CD4-positive, alpha-beta T cell treated with Interleukin-6 for 4 hours (primary cell): ENCODE measurements at regions not wholly inside any gene's neighbourhood (a gene's known extent, or its start where the extent isn't known, plus 50 kb on each side); places are given as distances from the start of the nearest gene placed in this dataset.

Experiments
- DNase-seq: peaks from one replicate; pipeline ENCODE4 v3.0.0-alpha.2; 2020; ENCODE audit warnings: mixed read lengths

DNA sequence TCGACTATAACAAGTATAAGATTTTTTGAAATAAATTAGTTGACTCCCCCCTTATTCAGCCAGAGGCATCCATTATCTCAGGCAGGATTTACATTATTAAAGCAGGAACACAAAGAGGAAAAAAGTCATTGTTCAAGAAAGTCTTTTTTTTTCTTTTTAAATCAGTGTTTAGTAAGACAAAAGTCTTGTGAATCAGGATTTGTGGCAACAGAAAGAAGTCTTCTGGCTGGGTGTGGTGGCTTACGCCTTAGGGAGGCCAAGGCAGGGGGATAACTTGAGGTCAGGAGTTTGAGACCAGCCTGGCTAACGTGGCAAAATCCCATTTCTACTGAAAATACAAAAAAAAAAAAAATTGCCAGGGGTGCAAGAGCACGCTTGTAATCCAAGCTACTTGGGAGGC lies 505.5 kb downstream of the LMO4 start:
- DNase-seq: no peak

- DNase-seq: no peak
Measured at GRCh38 chr1:87834941-87835340, 506.3 kb downstream of the LMO4 start.

DNA sequence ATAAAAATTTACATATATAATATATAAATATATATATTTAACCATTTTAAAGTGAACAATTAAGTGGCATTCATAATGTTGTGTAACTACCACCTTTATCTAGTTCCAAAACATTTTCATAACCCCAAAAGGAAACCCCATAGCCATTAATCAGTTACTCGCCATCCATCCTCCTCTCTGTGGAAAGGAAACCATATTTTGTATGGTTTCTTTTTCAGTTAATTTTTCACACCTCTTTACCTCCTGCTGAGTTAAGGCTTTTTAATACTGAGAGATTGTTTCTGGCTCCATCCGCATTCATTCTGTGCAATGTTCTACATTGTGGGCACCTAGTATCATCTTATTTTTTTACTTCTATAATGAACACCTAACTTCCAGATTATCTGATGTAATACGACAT lies 512.1 kb downstream of the LMO4 start:
- no peak for DNase-seq

- no peak for DNase-seq
Measured at GRCh38 chr1:87841332-87841731, 512.7 kb downstream of the LMO4 start.

- no peak for DNase-seq
Measured at GRCh38 chr1:87842156-87842555, 513.5 kb downstream of the LMO4 start.

GRCh38 chr1:87844251-87844650 lies 515.6 kb downstream of the LMO4 start:
- DNase-seq: no peak

GRCh38 chr1:87851490-87851889 lies 522.8 kb downstream of the LMO4 start:
- DNase-seq: no peak

DNA sequence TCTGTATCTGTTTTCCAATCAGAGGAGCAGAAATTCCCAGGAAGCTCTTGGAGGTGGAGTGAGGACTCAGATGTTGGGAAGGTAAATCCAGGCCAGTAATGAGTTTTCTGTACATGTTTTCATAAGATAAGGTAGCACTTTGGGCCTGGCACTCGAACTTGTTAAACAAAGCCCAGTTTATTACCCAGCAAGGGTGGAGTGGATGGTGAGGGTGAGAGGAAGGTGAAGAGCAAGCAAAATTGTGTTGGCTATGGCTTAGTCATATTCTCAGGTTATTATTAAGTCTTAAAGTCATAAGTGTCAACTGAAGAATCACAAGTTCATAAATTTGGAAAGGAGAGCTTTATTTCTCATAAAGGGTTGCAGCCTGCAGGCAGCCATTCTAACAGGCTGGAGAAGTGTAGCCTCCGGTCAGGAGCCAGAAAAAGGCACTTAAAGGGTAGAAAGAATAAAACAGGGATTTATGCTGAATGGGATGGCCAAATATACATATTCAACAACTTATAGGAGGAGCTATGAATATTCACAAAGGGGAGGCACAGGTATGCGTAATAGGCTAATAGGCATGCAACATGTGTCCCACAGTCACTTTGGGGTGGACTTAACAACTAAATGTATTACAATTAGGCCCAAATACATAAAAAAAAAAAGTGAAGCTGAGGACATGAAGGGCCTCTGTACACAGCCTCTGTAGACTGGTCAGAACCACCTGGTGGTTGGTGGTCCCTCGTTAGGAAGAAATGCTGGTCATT lies 523.9 kb downstream of the LMO4 start:
- DNase-seq: no peak

DNA sequence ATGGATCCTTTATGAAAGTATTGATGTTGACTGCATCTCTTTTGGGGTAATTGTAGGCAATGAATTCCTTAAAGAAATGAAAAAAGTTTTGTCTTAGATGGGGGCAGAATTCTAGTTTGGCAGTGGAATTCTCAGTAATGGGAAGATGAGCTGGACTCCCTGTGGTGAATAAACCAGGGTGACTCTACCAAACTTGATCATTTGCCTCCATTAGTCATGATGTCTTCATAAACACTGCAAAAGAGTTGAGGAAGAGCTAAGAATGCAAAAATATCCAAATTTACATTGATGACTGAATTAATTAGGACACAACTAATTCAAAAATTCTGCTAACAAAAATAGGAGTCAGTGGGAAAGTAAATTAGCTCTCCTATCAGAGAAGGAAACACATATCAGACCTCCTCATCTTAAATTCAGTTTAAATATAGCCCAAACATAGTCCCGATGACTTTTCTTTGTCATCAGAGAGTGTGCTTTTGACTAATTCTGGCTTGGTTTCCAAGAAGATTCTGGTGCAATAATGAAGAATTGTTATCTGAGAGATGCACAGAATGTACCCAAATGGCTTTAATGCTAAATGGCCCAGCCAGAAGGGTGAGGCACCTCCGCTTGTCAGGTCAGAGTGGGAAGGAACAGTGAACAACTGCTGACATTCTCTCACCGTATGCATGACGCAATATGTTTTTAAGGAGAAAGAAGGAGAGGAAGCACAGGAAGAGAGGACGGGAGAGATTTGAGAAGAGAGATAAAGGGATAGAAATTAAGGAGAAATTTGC lies 525.1 kb downstream of the LMO4 start:
- no peak for DNase-seq

- DNase-seq: no peak
Measured at GRCh38 chr1:87863317-87863716, 534.6 kb downstream of the LMO4 start.

- DNase-seq: no peak
Measured at GRCh38 chr1:87864676-87865075, 536.0 kb downstream of the LMO4 start.

DNA sequence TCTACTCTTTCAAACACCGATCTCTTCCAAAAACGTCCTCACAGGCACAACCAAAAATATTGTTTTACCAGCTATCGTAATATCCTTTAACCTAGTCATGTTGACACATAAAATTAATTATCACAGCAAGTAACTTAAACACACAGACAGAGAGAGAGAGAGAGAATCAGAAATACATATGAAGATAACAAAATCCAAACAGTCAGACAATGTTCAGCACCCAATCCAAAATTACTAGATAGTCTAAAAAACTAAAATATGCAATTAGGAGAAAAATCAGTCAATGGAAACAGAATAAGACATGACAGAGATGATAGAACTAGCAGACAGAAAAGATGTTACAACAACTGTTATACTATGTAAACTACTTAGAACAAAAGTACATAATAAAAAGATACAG lies 537.7 kb downstream of the LMO4 start:
- no peak for DNase-seq

- DNase-seq: no peak
Measured at GRCh38 chr1:87867626-87868025, 538.9 kb downstream of the LMO4 start.

- no peak for DNase-seq
Measured at GRCh38 chr1:87869567-87869966, 540.9 kb downstream of the LMO4 start.

- DNase-seq: no peak
Measured at GRCh38 chr1:87872189-87872588, 543.5 kb downstream of the LMO4 start.

- DNase-seq: no peak
Measured at GRCh38 chr1:87872692-87873091, 544.0 kb downstream of the LMO4 start.

GRCh38 chr1:87878873-87879272 lies 550.2 kb downstream of the LMO4 start:
- DNase-seq: no peak

DNA sequence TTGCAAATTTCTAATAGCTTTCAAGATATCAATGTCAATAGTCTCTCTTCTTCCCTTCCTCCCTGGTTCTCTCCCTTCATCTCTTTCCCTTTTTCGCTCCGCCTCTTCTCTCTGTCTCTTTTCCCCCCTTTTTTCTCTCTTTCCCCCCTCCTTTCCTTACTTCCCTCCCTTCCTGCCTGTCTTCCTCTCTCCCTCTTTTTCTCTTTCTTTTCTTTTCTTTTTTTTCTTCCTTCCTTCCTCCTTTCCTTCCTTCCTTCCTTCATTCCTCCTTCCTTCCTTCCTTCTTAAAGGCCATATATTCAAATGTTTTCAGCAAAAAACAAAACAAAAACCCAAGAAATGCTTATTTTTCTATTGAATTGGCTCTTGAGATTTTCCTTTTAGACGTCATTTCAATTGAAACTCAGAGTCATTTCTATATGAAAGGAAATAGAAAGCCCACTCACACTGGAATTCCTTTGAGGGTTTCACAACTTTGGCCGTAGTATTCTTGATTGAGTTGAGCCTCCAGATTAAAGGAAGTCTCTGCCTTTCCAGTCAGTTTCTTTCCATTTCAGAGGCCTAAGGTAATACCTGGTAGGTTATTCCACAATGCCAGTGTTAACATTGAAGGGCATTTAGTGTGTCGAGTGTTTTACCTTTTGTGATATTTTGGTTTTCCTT lies 551.5 kb downstream of the LMO4 start:
- no peak for DNase-seq

GRCh38 chr1:87880764-87881163 lies 552.1 kb downstream of the LMO4 start:
- DNase-seq: no peak

DNA sequence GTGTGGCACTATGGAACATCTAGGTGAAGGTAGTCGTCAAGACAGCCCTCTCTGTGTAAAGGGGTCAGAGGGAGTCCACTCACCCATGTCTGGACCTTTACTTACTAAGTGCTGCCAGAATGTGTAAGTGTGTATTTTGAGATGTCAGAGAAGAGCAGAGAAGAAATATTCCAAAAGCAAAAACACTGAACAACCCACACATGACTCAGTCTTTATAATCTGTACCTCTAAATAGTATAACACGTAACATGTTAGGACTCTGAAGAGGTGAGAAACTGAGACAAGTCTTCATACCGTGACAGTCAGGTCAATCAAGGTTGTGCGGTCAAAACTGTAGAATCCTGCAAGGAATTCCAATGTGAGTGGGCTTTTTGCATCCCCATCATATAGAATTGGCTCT lies 555.2 kb downstream of the LMO4 start:
- no peak for DNase-seq

DNA sequence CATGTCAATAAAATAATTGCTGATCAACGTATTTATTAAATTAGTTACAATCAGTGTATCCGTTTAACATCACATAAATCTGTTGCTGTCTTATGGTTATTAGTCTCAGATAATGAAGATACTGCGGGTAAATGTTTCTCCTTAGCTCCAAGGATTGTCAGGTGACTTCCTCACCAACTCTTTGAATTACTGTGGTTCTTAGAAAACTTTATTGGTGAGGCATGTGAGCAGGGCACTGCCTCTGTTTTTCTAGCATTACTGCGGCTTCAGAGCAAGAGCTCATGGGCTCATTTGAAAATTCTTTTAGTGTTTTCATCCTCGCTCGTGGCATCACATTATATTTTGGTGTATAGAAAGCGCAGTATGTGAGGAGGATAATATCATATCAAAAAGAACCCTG lies 555.9 kb downstream of the LMO4 start:
- DNase-seq: no peak

- no peak for DNase-seq
Measured at GRCh38 chr1:87885278-87886025, 556.8 kb downstream of the LMO4 start.

DNA sequence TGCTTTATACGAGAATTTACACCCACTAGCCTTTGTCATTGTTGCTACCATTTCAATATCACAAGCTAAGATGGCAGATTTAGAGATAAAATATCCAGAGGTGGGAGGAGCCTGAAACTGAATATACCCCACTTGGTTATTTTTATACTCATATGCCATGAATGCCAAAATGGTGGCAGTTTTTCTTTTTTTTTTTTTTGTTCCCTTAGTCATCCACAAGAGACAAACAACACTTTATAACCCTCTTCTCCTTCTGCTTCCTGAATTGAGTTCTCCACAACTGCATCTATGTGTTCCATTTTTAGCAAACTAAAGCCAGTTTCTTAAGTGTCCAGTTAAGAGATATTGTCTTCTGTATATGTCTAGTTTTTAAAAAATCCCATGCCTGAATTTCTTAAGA lies 558.4 kb downstream of the LMO4 start:
- no peak for DNase-seq
